Esophagus muscularis mucosa (tissue), 4 donors: ENCODE measurements at regions not wholly inside any gene's neighbourhood (a gene's known extent, or its start where the extent isn't known, plus 50 kb on each side); places are given as distances from the start of the nearest gene placed in this dataset.

Experiments used
- DNase-seq: peaks from one replicate; pipeline ENCODE4 v3.0.0-alpha.2; 2017; ENCODE audit errors: extremely low spot score
- H3K27ac ChIP-seq, 4 donors: fragments of 200-600 bp; sonication (generic); replicated peaks in 1 of 4; 1 replicate in 3 of 4; 2 replicates in 1 of 4; pipeline ENCODE4 v1.5.1; 2016 to 2019; ENCODE audit warnings: mild to moderate bottlenecking in 1 of 4
- H3K27me3 ChIP-seq, 4 donors: fragments of 200-600 bp; sonication (generic); one replicate each; pipeline versions ENCODE4 v1.5.1 to v1.6.0; 2016 to 2019
- H3K36me3 ChIP-seq, 4 donors: fragments of 200-600 bp; sonication (generic); one replicate each; pipeline ENCODE4 v1.5.1; 2016 to 2019
- H3K4me1 ChIP-seq, 4 donors: fragments of 200-600 bp; sonication (generic); one replicate each; pipeline ENCODE4 v1.5.1; 2016 to 2019
- H3K4me3 ChIP-seq, 4 donors: fragments of 200-600 bp; sonication (generic); 1 replicate in 2 of 4; 2 replicates in 2 of 4; pipeline ENCODE4 v1.5.1; 2016 to 2019; ENCODE audit warnings: mild to moderate bottlenecking in 4 of 4, moderate library complexity in 1 of 4
- H3K9me3 ChIP-seq, 4 donors: fragments of 200-600 bp; sonication (generic); 1 replicate in 3 of 4; 2 replicates in 1 of 4; pipeline ENCODE4 v1.5.1; 2016 to 2019
- EP300 ChIP-seq: sonication (generic); formaldehyde crosslinking; IDR thresholded peaks from one replicate; pipeline ENCODE4 v1.6.1; 2017; ENCODE audit warnings: antibody characterized with exemption
- POLR2A ChIP-seq: fragments of 450-650 bp; IDR thresholded peaks from one replicate; pipeline ENCODE4 v1.6.1; 2017; ENCODE audit warnings: antibody characterized with exemption, moderate library complexity, mild to moderate bottlenecking, low read depth
- POLR2AphosphoS5 ChIP-seq, 2 donors: sonication (generic); formaldehyde crosslinking; IDR thresholded peaks; one replicate each; pipeline ENCODE4 v1.6.1; 2017; ENCODE audit warnings: antibody characterized with exemption in 2 of 2
- WGBS: methylation state at CpG from one replicate; pipeline ENCODE4 v1.1.5; 2018; 5-methylcytosine and 5-hydroxymethylcytosine counted together
- intact Hi-C: fragments of 100-400 bp; cut with DNase I; formaldehyde crosslinking; loops from one replicate; pipeline ENCODE4 v1.15.1; 2023
- TF ChIP-seq, protein P1 (sequence below), 3 experiments: fragments of 200-600 bp in 2 of 3; fragments of 450-650 bp in 1 of 3; sonication (generic) in 2 of 3; IDR thresholded peaks; one replicate each; pipeline ENCODE4 v1.5.1; 2017 to 2019; ENCODE audit warnings: antibody characterized with exemption in 3 of 3, mild to moderate bottlenecking in 2 of 3, moderate library complexity in 1 of 3

- Histone ChIP-seq H3K9me3 (no peaks in the 10 kb centered on the region), H3K4me3 (no peak overlapping the region), H3K36me3 (no peaks in the 10 kb centered on the region), H3K27me3 (peaks cover 0 to 10% (median 0%) of the 10 kb centered on the region in 4 donors), H3K4me1 (peaks cover under 1 to 2% (median 2%) of the 10 kb centered on the region in 4 donors), H3K27ac (no peak overlapping the region)
- intact Hi-C loops = no loop called here
- peak; percentile 83 for DNase-seq
- WGBS = 71% methylated on average over 4 of the region's 4 CpGs
- TF ChIP-seq POLR2AphosphoS5 (IDR thresholded peaks at IDR 0.05) (no peak), POLR2A (no peak), EP300 (no peak)
- TF ChIP-seq, protein P1, sequence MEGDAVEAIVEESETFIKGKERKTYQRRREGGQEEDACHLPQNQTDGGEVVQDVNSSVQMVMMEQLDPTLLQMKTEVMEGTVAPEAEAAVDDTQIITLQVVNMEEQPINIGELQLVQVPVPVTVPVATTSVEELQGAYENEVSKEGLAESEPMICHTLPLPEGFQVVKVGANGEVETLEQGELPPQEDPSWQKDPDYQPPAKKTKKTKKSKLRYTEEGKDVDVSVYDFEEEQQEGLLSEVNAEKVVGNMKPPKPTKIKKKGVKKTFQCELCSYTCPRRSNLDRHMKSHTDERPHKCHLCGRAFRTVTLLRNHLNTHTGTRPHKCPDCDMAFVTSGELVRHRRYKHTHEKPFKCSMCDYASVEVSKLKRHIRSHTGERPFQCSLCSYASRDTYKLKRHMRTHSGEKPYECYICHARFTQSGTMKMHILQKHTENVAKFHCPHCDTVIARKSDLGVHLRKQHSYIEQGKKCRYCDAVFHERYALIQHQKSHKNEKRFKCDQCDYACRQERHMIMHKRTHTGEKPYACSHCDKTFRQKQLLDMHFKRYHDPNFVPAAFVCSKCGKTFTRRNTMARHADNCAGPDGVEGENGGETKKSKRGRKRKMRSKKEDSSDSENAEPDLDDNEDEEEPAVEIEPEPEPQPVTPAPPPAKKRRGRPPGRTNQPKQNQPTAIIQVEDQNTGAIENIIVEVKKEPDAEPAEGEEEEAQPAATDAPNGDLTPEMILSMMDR (IDR thresholded peaks at IDR 0.05) = no peak
Measured at GRCh38 chr15:31970007-31970406, 60.3 kb upstream of the CHRNA7 start.

GRCh38 chr15:31973197-31973596, 57.1 kb upstream of the CHRNA7 start:
- no peak overlapping the region for H3K4me3 ChIP-seq
- TF ChIP-seq, protein P1 (IDR thresholded peaks at IDR 0.05) = no peak
- no peak for TF ChIP-seq POLR2A
- no peak for TF ChIP-seq EP300
- TF ChIP-seq POLR2AphosphoS5 (IDR thresholded peaks at IDR 0.05) = no peak
- no peaks in the 10 kb centered on the region for H3K9me3 ChIP-seq
- H3K36me3 ChIP-seq = no peaks in the 10 kb centered on the region
- H3K27me3 ChIP-seq = peaks cover 0 to 42% (median 4%) of the 10 kb centered on the region in 4 donors
- no peak overlapping the region for H3K27ac ChIP-seq
- intact Hi-C loops = no loop called here
- DNase-seq = no peak
- H3K4me1 ChIP-seq = peaks cover 6 to 16% (median 12%) of the 10 kb centered on the region in 4 donors
- WGBS = 78% methylated on average over 10 of the region's 10 CpGs

- peaks cover 6 to 16% (median 12%) of the 10 kb centered on the region in 4 donors for H3K4me1 ChIP-seq
- DNase-seq = peak; percentile 89
- TF ChIP-seq POLR2AphosphoS5 (IDR thresholded peaks at IDR 0.05) (no peak), EP300 (no peak), POLR2A (no peak)
- TF ChIP-seq, protein P1 (IDR thresholded peaks at IDR 0.05) = no peak
- H3K27ac ChIP-seq = no peak overlapping the region
- H3K9me3 ChIP-seq = no peaks in the 10 kb centered on the region
- 62% methylated on average over 2 of the region's 6 CpGs for WGBS
- H3K27me3 ChIP-seq = peaks cover 0 to 45% (median 4%) of the 10 kb centered on the region in 4 donors
- intact Hi-C loops = no loop called here
- no peak overlapping the region for H3K4me3 ChIP-seq
- H3K36me3 ChIP-seq = no peaks in the 10 kb centered on the region
Measured at GRCh38 chr15:31974154-31974794, 56.0 kb upstream of the CHRNA7 start.

DNA sequence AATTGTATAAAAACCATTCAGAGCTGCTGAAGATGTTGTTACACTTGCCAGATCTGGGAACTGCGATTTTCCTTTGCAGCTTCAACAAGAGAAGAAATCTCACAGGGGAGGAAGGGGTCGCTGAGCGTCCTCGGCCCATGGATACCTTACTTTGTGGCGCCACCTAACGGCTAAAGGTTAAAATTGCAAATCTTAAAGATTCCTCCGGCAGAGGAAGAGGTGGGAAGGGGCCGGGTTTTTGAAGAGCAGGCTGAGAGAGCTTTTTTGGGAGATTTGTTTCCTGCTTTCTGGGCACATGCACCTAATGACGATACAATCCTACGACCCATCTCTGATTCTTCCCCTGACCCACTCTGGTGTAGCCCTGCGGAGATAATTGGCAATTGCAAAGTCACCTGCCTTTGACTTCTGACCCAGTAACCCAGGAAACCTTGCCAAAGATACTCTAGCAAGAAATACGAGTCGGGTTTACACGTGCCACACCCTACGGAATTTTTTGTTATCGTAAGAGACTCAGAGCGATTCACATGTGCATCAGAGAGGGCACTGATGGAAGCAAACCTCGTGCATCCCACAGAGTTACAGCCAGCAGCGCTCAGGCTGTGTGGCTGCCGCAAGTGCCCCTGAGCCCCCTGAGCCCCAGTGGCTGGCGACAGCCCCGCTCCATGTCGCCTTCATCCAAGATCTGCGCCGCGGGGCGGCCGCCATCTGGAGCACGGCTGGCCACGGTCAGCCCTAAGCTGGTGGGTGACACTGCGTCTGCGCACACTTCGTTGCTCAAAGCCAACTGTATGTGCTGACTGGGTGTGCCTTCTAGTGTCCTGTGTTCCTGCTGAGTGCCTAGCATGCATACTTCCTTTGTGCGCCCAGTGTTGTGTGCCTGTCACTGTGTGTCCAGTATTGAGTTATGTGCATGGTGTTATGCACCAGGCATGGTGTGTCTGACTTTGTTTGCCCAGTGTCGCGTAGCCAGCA, 55.2 kb upstream of the CHRNA7 start:
- H3K4me3 ChIP-seq = peak overlapping the region in 2 of 4 donors; percentile 15 to 28
- TF ChIP-seq, protein P1 (IDR thresholded peaks at IDR 0.05) = peak; percentile 35 to 52 (median 39)
- no peak for TF ChIP-seq POLR2AphosphoS5 (IDR thresholded peaks at IDR 0.05)
- peak; percentile 84 for DNase-seq
- no peaks in the 10 kb centered on the region for H3K9me3 ChIP-seq
- no peaks in the 10 kb centered on the region for H3K36me3 ChIP-seq
- 13% methylated on average over 26 of the region's 36 CpGs for WGBS
- H3K27me3 ChIP-seq = peaks cover 0 to 40% (median 4%) of the 10 kb centered on the region in 4 donors
- intact Hi-C loops = no loop called here
- no peak overlapping the region for H3K27ac ChIP-seq
- peaks cover 6 to 16% (median 12%) of the 10 kb centered on the region in 4 donors for H3K4me1 ChIP-seq
